ENCODE measurements at regions not wholly inside any gene's neighbourhood (a gene's known extent, or its start where the extent isn't known, plus 50 kb on each side); places are given as distances from the start of the nearest gene placed in this dataset.

DNA sequence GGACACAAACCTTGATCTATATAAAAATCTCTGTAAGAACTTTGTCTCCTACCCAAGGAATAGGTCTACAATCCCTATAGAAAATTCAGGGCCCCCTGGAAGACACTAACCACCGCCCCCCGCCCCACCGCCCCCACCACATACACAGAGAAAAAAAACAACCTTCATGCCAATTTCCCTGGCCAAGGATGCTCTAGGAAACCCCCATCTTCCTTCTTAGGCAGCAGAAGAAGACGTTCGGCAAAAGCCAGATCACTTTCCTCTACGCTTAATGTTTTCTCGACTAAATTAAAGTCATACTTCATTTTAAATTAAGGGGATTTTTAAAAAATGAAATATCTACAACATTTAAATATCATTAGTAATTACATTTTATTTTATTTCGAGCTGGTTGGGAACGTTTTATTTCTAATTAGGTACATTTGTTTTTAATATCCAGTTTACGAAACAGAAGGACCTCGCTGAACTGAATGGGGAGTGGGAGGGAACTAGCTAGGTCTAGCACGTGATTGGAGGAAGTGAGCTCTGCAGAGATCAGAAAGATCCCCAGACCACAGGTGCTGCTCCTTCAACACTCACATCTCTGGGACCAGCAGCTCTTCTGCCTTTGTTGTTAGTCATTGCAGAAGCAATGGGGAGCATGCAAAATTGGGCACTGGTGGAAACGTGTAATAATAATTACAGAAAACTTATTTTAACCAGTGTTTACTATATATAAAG, 472.3 kb downstream of the MN1 start:
- DNase-seq, result no peak

DNA sequence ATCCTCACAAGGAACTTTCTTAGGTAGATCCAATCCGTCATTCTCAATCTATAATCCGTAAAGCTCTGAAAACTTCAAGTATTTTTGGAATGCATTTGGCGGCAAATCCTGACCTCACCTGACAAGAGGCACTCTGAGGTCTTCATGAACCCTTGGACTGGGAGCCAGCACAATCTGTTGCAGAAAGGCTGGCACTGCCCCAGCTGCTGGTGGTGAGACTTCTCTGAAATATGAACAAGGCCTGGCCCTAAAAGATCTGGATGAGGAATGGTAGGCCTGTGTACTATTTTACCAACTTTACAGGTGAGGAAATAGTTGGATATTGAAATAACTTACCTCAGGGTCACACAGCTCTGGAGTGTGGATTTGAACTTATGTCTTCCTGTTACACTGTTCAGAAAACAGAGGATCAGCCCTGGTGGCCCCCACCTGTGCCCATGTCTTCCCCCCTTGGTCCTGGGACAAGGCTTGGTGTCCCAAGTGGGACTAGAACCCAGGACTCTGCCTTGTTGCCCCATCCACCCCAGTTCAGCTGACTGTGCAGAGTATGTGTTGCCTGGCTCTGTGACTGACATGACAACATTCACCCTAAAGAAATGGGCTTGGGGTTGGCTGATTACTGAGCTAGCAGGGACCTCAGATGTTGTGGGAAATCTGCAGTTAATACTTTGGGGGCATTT, 471.4 kb downstream of the MN1 start:
- DNase-seq, result no peak

DNA sequence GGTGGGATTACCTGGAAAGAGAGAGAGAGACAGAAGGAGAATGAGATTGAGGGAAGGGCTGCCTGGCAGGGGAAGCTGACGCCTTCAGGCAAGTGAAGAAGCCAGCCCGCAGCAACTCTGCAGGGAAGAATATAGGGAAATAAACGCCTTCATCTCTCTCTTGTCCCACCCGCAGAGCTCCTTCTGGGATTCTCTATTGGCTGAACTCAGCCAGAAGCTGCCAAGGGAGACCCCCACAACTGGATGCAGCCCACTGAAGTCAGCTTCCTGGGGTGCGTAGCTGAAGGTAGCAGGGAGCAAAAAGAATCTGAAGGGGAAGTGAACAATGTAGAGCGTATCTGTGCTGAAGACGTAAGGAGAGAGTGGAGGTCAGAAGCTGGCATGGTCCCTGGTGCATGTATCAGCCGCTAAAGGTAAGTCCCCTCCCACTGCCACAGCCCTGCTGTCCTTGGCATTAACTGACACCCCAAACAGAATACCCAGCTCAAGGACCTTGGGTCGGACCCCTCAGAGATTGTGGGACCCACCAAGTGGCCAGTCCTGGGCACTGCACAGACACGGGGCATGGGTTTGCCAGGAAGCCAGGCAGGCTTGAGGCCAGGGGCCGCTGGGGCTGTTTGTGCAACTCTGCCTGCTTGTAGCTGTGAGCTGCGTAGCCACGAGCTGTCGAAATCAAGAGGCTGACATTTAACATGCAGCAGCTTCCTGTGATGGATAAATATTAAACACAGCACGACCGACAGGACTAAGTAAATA, 469.9 kb downstream of the MN1 start:
- DNase-seq, result no peak

DNA sequence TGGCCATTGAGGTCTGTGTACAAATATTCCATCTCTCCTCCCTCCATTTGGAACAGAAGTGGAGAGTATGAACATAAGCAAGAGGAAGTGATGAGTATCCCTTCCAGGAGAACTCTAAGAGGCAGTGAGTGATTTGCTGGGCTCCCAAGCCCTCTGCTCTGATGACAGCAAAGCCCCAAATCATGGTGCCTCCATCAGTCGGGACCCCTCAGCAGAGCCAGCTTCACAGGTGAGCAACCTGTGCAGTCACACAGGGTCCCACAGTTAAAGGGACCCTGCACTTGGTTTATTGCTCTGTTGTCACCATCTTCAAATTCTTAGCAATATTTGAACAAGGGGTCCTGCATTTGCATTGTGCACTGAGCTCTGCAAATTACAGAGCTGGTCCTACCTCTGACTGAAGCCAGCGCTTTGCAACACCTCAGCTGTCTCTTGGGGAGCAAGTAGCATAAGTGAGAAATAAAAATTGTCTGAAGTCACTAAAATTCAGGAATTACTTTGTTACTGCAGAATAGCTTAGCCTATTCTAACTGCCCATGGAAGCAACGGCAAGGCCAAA, 466.4 kb downstream of the MN1 start:
- DNase-seq, result no peak

DNA sequence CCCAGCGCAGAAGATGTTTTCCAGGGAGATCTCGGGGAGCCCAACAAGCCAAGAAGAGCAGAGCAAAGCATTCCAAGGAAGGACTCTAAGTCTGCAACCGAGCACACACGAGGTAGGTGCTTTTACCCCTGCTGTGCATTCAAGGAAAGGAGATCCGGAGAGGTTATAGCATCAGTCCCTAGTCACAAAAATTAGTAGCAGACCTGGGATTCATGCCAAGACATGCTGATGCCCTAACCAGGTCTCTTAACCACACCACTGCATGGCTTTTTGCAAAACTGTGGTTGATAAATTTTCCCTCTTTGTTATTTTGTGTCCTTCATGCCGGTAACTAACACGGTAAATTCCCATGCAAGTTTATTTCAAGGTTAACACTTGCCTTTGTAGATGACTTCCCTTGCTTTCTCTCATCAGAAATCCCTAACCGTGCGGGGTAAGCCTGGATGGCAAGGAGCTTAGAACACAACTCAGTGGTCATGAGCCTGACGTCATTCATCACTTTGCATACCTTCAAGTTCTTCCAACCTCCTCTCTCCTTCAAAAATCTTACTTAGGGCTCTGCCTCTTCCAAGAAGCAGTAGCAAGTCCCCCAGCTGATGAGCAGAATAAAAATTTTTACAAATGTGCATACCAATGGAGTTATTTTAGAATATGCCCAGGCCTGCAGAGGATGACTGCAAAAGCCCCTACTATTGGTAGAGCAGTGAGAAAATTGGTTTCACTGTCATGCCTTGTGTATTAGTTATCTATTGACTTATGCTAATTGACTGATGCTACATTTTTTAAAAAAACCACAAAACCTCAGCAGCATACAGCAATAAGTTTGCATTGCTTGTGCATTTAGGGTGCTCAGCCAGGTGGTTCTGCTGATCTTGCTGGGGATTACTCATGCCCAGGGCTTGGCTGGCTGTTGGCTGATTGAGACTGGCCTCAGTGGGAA, 465.1 kb downstream of the MN1 start:
- DNase-seq, result no peak

DNA sequence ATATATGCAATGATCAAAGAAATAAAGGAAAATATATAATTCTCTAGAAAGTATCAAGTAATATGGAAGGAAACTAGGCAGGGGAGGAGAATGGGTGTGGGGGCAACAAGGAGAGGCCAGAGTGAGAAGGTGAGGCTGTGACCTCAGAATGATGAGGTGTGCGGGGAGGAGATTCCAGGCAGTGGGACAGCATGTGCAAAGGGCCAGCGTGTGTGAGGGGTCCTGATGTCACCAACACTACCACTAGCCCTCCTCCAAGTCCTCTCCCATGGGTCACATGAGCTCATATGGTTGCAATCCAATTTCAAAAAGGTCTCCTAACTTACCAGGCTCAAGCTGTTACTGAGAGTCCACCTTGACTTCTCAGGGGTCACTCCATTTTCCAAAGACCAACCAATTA, 463.9 kb downstream of the MN1 start:
- DNase-seq, result no peak

DNA sequence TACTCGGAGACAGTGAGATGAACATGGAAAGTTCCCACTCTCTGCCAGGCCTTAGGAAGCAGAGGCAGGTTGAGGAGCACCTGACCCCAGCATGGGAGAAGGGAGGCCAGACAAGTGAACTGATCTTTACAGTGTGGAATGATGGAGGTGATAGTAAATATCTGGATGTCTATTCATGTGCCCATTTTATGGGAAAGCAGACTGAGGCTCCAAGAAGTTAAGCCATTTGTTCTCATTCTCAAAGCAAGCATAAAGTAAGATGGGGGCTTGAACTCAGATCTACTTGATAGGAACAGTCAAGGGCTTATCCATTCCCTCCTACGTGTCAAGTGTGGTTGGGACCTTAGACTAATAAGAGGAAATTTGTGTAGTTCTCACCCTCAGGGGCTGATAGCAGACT, 461.5 kb downstream of the MN1 start:
- DNase-seq, result no peak

DNA sequence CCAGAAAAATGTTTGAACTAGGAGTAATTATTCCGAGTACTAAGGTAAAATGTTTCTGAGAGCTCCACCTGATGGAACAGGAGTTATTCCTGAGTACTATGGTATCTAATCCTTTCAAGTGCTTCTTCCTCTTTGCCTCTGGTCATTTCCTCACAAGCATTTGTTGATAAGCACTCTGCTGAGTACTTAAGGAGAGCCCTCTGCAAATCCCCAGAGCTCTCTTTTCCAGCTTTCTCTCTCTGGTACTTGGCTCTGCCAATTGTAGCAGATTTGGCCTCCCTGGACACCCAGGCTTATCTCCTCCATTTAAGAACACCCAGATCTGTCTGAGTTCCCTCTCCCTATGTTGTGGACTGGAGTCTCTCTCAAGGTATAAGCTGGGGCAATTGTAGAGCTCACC, 457.0 kb downstream of the MN1 start:
- no peak for DNase-seq

DNA sequence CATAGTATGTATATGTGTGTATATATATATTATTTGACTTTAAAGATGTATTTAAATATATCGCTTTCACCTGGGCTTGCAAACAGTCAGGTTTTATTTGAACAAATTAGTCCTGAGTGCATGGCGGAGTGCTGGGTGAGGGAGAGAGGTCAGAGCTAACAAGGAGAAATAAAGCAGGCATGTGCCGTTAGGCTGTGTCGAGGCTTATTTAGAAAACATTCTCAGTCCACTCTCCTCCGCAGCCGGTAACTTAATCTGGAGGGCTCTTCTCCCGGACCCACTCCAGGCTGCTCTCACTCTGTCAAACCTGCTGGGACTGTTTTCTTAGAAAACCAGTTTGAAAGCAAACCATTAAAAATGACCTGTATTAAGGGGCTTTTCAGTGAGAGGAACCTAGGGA, 455.9 kb downstream of the MN1 start:
- DNase-seq, result no peak

DNA sequence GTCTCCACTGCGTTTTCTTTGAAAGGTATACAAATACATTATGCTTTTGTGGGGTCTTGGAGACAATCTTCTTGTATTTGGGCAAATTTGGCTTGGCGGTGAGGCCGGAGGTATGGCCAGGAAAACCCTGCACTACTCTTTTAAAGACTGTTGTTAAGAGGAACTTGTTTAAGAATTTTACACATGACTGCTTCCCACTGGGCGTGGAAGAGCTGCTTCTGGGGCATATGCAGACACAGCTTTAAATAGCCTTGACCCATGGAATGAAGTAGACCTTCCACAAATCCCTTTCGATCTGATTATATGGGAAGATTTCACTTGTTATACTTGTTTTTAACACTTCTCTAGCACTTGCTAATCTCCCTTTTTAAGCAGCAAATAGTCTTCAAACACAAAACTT, 453.6 kb downstream of the MN1 start:
- DNase-seq, result no peak

DNA sequence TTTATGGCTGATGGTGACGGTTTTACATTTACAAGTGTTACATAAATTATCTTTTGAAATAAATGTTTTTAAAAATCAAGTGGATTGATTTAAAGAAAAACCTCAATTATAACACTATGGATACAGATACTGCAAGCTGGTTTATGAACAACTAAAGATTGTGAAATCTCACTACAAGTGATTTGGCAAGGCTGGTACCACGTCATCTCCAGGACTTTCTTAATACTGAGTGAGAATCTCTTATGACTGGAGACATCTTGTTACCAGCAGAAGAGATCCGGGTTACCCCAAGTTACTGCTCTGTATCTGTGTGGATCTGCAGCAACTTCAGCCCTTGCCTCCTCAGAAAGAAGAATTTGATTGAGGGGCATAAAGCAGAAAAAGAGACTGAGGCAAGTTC, 452.9 kb downstream of the MN1 start:
- DNase-seq, result no peak

DNA sequence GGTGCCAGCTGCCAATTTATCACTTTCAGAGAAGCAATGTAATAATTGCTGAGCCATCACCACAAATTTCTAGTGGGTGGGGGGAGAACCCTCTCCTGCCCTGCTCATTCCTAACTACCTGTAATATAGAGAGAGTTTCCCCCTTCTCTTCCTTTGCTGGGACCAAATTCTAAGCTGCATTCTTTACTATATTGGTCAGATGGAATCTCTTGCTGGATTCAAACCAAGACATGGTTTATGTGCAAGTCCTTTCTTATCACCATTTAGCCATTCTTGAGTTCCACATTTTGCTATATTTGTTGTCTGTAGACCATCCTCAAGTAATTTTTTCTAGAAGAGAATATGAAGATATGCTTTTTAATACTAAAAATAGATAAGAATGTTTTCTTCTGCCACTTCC, 452.1 kb downstream of the MN1 start:
- DNase-seq, result no peak

DNA sequence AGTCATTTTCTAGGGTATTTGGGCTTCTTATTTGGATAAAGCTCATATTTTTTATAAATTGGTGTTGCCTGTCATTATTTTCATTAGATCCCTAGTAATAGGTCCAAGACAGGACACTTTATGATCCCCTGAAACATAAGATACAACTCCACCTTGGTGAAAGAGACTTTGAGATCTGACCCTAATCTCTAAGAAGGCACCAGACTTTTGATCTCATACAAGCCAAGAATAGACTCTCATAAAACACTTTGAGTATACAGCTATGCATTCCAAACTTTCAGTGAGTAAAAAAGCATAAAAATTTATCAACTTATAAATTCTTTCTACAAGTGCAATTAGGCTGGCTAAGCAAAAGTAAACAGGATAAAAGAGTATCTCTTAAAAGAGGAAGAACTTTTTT, 451.2 kb downstream of the MN1 start:
- no peak for DNase-seq

DNA sequence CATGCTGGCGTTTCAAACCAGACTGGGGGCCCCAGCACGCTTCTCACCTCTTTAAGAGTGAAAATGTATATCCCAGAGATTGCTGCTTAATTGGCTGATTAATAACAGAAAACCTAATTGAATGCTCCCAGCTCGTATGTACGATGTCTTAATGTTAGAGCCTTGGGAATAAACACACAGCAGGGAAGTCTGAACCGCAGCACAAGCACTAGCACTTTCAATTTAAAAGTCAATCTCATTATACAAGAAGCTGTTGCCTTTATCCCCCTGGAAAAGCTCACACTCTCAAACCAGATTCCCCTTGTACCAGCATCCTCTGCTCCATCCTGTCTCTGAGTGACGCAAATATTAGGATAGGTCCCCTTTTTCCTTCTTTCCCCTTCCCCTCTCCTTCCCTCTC, 449.1 kb downstream of the MN1 start:
- DNase-seq, result no peak

DNA sequence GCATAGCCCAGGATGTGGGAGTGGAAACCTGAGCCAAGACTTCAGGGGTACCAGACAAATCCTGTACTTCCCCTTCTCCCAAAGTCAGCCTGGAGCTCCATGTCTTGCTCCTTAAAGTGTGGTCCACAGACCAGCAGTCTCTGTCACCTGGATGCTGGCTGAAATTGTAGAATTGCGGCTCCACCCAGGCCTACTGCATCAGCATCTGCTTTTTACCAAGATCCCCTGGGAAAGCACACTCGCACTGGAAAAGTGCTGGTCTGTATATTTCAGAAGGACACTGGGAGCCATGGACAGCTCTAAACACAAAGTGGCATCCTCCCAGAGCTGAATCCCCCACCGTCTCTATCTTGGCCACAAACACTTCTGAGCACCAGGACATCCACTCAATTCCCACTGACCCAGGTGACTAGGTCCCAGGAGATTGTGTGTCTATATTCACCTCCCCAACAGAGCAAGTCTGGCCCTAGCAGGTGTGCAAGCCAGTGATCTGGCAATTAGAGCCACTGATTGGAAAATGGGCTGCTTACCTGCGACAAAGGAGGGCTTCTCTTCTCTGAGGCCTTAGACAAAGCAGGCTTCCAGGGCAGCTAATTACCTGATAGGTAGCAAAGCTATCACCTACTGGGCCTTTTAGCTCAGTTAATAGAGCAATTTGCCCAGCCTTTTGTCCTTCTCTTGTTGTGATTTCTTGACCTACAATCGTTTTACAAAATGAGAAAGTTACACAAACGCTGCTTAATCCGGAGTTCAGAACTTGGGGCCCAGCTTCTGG, 443.3 kb downstream of the MN1 start:
- DNase-seq, result no peak

DNA sequence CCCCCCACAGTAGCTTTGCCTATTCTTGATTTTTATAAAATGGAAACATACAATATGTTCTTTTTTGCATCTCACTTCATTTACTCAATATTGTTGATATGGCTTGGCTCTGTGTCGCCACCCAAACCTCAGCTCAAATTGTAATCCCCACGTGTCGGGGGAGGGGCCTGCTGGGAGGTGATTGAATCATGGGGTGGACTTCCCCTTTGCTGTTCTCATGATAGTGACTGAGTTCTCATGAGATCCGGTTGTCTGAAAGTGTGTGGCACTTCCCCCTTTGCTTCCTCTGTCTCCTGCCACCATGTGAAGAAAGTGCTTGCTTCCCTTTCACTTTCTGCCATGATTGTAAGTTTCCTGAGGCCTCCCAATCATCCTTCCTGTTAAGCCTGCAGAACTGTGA, 431.3 kb downstream of the MN1 start:
- DNase-seq, result no peak

DNA sequence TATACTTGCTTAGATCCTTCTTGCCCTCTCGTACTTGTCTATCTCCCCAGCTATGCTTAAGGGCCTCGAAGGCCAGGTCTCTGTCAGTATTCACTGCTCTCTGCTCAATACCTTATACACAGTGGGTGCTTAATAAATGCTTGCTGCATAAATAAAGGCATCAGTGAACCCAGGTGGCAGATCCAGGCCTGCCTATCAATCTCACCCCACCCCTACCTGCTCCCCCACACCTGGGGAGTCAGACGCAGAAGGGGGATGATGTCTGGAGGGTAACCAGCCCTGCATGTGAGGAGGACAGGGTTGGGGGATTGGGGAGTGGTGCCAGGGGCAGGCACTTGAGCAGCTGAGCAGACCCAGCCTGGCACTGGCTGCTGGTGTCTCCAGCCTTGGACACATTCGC, 430.6 kb downstream of the MN1 start:
- DNase-seq, result no peak

DNA sequence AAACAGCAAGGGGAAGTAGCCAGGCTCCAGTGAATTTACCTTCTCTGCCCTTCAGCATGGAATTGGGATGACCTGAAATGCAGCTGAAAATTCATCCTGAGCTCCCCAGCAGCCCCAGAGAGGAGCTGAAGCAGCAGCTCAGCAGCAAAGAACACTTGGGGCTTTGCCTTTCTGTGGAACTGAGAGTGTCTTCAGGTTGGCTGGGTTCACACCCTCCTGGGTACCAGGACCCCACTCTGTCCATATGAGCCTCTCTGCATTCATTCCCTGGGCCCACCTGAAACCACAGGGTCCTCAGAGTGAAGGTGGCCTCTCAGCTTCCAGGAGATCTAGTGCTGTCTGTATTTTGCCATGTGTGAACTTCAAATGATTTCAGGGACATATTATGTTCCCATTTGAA, 429.2 kb downstream of the MN1 start:
- DNase-seq, result no peak

DNA sequence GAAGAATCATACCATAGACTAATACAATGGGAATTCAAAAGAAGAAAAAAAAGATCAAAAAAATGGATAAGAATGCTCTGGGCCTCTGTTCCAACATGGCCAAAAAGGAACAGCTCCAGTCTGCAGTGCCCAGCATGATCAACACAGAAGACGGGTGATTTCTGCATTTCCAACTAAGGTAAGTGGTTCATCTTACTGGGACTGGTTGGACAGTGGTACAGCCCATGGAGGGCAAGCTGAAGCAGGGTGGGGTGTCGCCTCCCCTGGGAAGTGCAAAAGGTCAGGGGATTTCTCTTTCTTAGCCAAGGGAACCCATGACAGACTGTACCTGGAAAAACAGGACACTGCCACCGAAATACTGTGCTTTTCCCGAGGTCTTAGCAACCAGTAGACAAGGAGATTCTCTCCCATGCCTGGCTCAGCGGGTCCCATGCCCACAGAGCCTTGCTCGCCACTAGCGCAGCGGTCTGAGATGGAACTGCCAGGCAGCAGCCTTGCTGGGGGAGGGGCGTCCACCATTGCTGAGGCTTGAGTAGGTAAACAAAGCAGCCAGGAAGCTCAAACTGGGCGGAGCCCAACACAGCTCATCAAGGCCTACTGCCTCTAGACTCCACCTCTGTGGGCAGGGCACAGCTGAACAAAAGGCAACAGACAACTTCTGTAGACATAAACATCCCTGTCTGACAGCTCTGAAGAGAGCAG, 428.4 kb downstream of the MN1 start:
- no peak for DNase-seq

DNA sequence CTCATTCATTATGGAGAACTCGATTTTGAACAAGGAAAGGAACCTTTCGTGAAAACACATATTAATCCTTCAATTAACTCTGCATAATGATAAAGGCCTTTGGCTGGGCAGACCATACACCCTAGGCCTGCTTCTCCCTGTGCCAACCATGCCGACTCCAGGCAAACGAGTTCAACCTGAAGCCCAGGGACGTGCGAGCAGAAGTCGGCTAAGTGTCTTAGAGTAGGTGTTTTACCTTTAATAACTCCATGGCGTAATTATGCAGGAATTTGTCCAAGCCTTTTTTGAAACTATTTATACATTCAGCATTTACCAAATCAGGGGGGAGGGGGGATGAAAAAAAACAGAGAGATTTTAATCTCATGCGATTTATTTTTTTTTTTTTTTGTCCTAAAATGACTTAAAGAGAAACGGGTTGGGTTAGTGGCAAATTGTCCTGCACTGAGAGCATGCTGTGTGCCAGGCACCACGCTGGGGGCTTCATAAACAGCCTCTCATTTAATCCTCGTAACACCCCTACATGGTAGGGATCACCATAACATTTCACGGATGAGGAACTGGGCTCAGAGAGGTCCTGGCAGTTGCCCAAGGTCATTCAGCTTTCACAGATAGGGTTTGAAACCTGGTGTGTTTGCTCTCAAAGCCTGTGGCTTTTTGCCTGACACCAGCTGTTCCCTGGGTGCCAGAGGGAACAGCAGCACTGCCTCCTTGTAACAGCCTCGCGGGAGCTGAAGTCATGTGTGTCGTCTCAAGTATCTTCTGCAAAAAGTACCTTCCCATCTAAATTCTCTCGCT, 423.9 kb downstream of the MN1 start:
- no peak for DNase-seq

Data from NCI-H2107 (cell line).